Colonic mucosa (tissue), 4 donors: ENCODE measurements at regions not wholly inside any gene's neighbourhood (a gene's known extent, or its start where the extent isn't known, plus 50 kb on each side); places are given as distances from the start of the nearest gene placed in this dataset.

Experiments used
- DNase-seq: peaks from one replicate; pipeline ENCODE4 v3.0.0-alpha.2; 2020
- H3K27ac ChIP-seq: fragments of 200-600 bp; one replicate; pipeline ENCODE4 v1.8.0; 2021
- H3K27me3 ChIP-seq: fragments of 200-600 bp; one replicate; pipeline ENCODE4 v1.8.0; 2021
- H3K36me3 ChIP-seq: fragments of 200-600 bp; one replicate; pipeline ENCODE4 v1.8.0; 2021
- H3K4me1 ChIP-seq: fragments of 200-600 bp; one replicate; pipeline ENCODE4 v1.8.0; 2021; ENCODE audit warnings: mild to moderate bottlenecking
- H3K4me3 ChIP-seq: fragments of 200-600 bp; one replicate; pipeline ENCODE4 v1.8.0; 2021
- H3K9ac ChIP-seq, 2 donors: one replicate each; pipeline ENCODE4 v1.7.0; 2013; ENCODE audit warnings: control low read depth in 2 of 2, low read depth in 2 of 2, low read length in 2 of 2
- H3K9me3 ChIP-seq: fragments of 200-600 bp; one replicate; pipeline ENCODE4 v1.8.0; 2021
- intact Hi-C: fragments of 100-400 bp; cut with DNase I; formaldehyde crosslinking; loops from one replicate; pipeline ENCODE4 v1.14.1; 2022
- TF ChIP-seq, protein P1 (sequence below): fragments of 200-600 bp; IDR thresholded peaks from one replicate; pipeline ENCODE4 v1.8.0; 2022; ENCODE audit warnings: antibody characterized with exemption, mild to moderate bottlenecking
- donor health status: healthy.
- donor health status: DM: no; HTN: no; CAD: no.
- donor health status: DM: no; HTN: no; CAD: no.

DNA sequence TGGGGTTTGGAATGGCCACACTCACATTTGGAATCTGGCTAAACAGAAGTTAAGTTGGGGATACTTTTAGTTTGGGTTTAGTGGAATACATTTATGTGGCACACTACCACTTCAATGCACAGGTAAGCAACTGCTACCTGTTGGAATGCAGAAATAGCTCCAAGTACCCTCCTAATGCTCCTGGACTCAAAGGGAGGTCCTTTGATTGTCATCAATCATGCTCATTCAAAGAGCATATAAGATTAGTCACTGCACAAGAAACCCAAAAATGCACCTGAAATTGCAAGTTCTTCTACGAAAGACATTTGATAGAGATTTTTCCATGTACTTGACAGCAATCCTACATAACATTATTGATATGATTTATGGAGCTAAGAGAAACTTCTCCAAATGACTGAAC lies 247.7 kb downstream of the ANKRD50 start:
- Histone ChIP-seq H3K36me3 (no peaks in the 10 kb centered on the region), H3K4me3 (no peak overlapping the region), H3K9me3 (no peaks in the 10 kb centered on the region), H3K27me3 (no peaks in the 10 kb centered on the region), H3K27ac (no peak overlapping the region), H3K4me1 (no peaks in the 10 kb centered on the region), H3K9ac (no peak overlapping the region)
- TF ChIP-seq, protein P1, sequence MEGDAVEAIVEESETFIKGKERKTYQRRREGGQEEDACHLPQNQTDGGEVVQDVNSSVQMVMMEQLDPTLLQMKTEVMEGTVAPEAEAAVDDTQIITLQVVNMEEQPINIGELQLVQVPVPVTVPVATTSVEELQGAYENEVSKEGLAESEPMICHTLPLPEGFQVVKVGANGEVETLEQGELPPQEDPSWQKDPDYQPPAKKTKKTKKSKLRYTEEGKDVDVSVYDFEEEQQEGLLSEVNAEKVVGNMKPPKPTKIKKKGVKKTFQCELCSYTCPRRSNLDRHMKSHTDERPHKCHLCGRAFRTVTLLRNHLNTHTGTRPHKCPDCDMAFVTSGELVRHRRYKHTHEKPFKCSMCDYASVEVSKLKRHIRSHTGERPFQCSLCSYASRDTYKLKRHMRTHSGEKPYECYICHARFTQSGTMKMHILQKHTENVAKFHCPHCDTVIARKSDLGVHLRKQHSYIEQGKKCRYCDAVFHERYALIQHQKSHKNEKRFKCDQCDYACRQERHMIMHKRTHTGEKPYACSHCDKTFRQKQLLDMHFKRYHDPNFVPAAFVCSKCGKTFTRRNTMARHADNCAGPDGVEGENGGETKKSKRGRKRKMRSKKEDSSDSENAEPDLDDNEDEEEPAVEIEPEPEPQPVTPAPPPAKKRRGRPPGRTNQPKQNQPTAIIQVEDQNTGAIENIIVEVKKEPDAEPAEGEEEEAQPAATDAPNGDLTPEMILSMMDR = no peak
- intact Hi-C loops = no loop called here
- no peak for DNase-seq

DNA sequence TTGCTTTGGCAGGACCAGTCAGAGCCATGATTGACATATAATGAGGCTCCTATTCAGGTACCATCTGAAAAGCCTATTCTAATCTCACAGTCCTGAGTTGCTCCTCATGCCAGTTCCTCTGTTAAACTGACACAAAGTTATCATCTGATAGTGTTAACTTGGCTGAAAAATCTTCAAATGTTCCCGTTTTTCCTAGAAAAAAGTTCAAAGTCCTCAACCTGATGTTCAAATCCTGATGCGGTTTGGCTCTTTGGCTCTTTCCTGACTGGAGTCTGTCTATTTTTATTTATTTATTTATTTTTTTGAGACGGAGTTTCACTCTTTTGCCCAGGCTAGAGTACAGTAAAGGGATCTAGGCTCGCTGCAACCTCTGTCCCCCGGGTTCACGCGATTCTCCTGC lies 244.2 kb downstream of the ANKRD50 start:
- H3K27ac ChIP-seq = no peak overlapping the region
- intact Hi-C loops = no loop called here
- DNase-seq = no peak

DNA sequence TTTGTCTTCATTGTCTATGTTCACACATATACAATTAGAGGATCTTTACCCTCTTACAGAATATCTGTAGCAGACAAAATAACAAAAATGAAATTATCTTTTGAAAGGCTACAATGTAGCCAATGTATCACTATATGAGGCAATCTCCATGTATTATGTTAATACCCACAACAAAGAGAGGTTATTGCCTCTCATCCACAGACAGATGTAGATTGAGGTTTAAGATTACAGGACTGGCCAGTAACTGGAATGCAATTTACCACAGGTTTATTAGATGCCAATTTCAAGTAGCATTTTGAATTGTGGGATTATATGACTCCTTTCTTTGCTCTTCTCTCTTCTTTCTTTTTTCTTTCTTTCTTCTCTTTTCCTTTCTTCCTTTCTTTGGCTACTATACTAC lies 242.6 kb downstream of the ANKRD50 start:
- H3K36me3 ChIP-seq = no peaks in the 10 kb centered on the region
- no peak overlapping the region for H3K27ac ChIP-seq
- DNase-seq = no peak
- no peak overlapping the region for H3K4me3 ChIP-seq
- no peak overlapping the region for H3K9ac ChIP-seq
- TF ChIP-seq, protein P1 = no peak
- H3K27me3 ChIP-seq = no peaks in the 10 kb centered on the region
- H3K4me1 ChIP-seq = no peaks in the 10 kb centered on the region
- no peaks in the 10 kb centered on the region for H3K9me3 ChIP-seq
- intact Hi-C loops = no loop called here

More for the DNA sequence above, 244.2 kb downstream of the ANKRD50 start:
- H3K4me1 ChIP-seq = no peaks in the 10 kb centered on the region
- H3K4me3 ChIP-seq = no peak overlapping the region
- TF ChIP-seq, protein P1 = no peak
- no peaks in the 10 kb centered on the region for H3K36me3 ChIP-seq
- H3K9me3 ChIP-seq = no peaks in the 10 kb centered on the region
- no peak overlapping the region for H3K9ac ChIP-seq
- no peaks in the 10 kb centered on the region for H3K27me3 ChIP-seq

DNA sequence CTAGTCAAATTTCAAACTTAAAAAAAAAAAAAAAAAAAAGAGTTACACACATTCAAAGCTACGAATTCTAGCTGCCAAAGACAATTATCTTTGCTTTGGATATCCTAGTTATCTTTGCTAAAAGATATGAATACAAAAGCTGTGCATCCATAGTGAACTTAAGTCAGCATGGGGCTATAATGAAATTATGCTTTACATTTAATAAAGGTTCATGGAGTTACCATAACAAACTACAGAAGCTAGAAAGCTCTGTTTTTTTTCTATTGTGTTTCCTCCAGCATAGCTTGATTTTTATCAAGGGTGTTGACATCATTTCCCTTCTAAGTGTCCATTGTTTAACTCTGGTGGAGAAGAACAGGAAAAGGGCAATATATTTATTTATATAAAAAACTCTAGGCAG lies 234.1 kb downstream of the ANKRD50 start:
- Histone ChIP-seq H3K4me3 (no peak overlapping the region), H3K36me3 (no peaks in the 10 kb centered on the region), H3K4me1 (no peaks in the 10 kb centered on the region), H3K27ac (no peak overlapping the region), H3K9ac (no peak overlapping the region), H3K27me3 (no peaks in the 10 kb centered on the region), H3K9me3 (no peaks in the 10 kb centered on the region)
- TF ChIP-seq, protein P1 = no peak
- no peak for DNase-seq
- intact Hi-C loops = no loop called here

DNA sequence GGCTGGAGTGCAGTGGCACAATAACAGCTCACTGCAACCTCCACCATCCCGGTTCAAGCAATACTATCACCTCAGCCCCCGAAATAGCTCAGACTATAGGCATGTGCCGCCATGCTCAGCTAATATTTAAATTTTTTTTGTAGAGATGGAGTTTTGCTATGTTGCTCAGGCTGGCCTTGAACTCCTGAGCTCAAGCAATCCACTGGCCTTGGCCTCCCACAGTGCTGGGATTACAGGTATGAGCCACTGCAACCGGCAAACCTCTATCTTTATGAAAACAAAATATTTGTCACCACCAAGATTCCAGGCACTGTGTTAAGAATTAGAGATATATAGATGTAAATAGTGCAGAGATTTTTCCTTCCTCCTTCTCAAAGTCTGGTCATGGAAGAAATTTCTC lies 232.5 kb downstream of the ANKRD50 start:
- TF ChIP-seq, protein P1 = no peak
- intact Hi-C loops = no loop called here
- DNase-seq = no peak
- Histone ChIP-seq H3K9ac (no peak overlapping the region), H3K36me3 (no peaks in the 10 kb centered on the region), H3K9me3 (no peaks in the 10 kb centered on the region), H3K4me3 (no peak overlapping the region), H3K4me1 (no peaks in the 10 kb centered on the region), H3K27me3 (no peaks in the 10 kb centered on the region), H3K27ac (no peak overlapping the region)

DNA sequence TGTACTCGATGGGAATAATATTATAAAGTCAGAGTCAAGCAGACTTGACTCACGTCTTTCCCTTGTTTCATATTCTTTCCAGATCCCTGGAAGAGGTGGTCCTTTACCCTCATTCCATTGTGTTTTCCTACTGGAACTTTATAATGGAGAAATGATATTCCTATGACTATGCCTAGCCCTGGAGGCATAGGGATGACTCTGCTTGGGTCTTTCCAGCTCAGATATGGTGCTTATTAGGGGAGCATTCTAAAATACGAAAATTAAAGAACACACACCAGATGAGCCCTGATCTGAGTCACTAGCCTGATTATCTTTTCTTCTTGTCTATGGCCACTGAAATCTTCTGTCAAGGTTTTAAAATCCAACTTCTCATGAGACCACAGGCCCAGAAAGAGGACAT lies 231.4 kb downstream of the ANKRD50 start:
- intact Hi-C loops = no loop called here
- Histone ChIP-seq H3K27ac (no peak overlapping the region), H3K4me3 (no peak overlapping the region), H3K36me3 (no peaks in the 10 kb centered on the region), H3K4me1 (no peaks in the 10 kb centered on the region), H3K27me3 (no peaks in the 10 kb centered on the region), H3K9ac (no peak overlapping the region), H3K9me3 (no peaks in the 10 kb centered on the region)
- TF ChIP-seq, protein P1 = no peak
- no peak for DNase-seq
